ENCODE measurements at regions not wholly inside any gene's neighbourhood (a gene's known extent, or its start where the extent isn't known, plus 50 kb on each side); places are given as distances from the start of the nearest gene placed in this dataset.

DNA sequence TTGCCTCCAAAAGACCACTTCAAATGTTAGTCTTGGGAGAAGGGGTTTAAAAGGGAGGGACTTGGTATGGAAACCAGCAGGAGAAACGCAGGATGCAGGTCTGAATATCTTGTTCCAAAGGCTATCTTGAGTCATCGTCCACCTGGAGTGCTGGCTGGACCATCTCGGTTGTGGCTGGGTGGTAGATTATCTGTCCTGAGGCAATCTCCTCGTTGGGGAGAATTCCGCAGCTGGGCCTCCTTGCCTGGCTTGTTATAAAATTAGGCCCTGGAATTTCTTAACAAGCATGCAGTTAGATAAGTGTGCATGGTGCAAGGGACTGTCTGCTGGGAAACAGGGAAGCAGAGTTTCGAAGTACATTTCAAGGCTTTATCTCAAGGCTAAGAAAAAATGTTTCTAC lies 2045.7 kb upstream of the TENM3 start:
- H3K4ac ChIP-seq (ENCODE audit: low read depth, low read length) = no peak overlapping the region
- H2BK15ac ChIP-seq (ENCODE audit: low read depth, low read length) = no peak overlapping the region
- H3K4me3 ChIP-seq (ENCODE audit: insufficient read depth, low read depth, low read length) = no peak overlapping the region
- H2BK5ac ChIP-seq (ENCODE audit: low read depth, low read length, poor library complexity, severe bottlenecking) = no peak overlapping the region
- DNase-seq = no peak
- BruUV-seq (replicated peaks) = no TSS peak
- no peak overlapping the region for H2BK20ac ChIP-seq (ENCODE audit: low read depth, low read length)
- no peaks in the 10 kb centered on the region for H3K79me1 ChIP-seq (ENCODE audit: low read depth in 1 of 2, low read length in 2 of 2)
- ChIA-PET CTCF (no interaction called here), POLR2A (ENCODE audit: unreplicated experiment) (no interaction called here)
- H3K9ac ChIP-seq (ENCODE audit: low read depth, low read length) = no peak overlapping the region
- intact Hi-C loops (cut with micrococcal nuclease) = no loop called here
- no peak overlapping the region for H2AFZ ChIP-seq (replicated peaks; ENCODE audit: low read length, poor library complexity)
- no peak overlapping the region for H4K5ac ChIP-seq (ENCODE audit: low read depth, low read length)
- WGBS, 2 experiments (ENCODE audit: extremely low coverage in 2 of 2, insufficient read length in 1 of 2) = 60% methylated on average over 4 of the region's 6 CpGs; no CpG with 5 or more reads in 1 of the 2 experiments
- no peak overlapping the region for H4K91ac ChIP-seq (ENCODE audit: insufficient read depth, low read depth, low read length)
- no peaks in the 10 kb centered on the region for H3K9me1 ChIP-seq (ENCODE audit: insufficient read depth, low read length)
- H4K20me1 ChIP-seq (ENCODE audit: insufficient read depth, low read length) = no peaks in the 10 kb centered on the region
- in situ Hi-C loops (cut with MboI; ENCODE audit: low sequenced_read_pairs) = no loop called here
- no peak overlapping the region for H2BK120ac ChIP-seq (ENCODE audit: low read depth, low read length)
- H3K4me2 ChIP-seq (ENCODE audit: low read depth, low read length) = no peak overlapping the region
- H3K27ac ChIP-seq (ENCODE audit: insufficient read depth, low read length) = no peak overlapping the region
- dilution Hi-C loops (cut with HindIII; ENCODE audit: low sequenced_read_pairs, unreplicated experiment) = no loop called here
- H2AK9ac ChIP-seq (replicated peaks; ENCODE audit: low read depth, low read length, poor library complexity) = no peak overlapping the region
- H3K36me3 ChIP-seq (ENCODE audit: control insufficient read depth, insufficient read depth, low read length) = no peaks in the 10 kb centered on the region
- no peak overlapping the region for H3K23ac ChIP-seq (ENCODE audit: low read depth, low read length)
- no peak overlapping the region for H3K56ac ChIP-seq (ENCODE audit: extremely low read depth, insufficient read depth, low read length)
- ATAC-seq (ENCODE audit: low read depth) = no peak
- no peaks in the 10 kb centered on the region for H3K27me3 ChIP-seq (ENCODE audit: control insufficient read depth, insufficient read depth, low read length)
- H3K18ac ChIP-seq (ENCODE audit: low read depth, low read length) = no peak overlapping the region
- no peak overlapping the region for H4K8ac ChIP-seq (ENCODE audit: low read depth in 2 of 2, low read length in 2 of 2)
- H2AK5ac ChIP-seq (ENCODE audit: low read depth, low read length) = no peak overlapping the region
- no peak overlapping the region for H3K14ac ChIP-seq (replicated peaks; ENCODE audit: low read depth, low read length)
- TF ChIP-seq, protein P1, sequence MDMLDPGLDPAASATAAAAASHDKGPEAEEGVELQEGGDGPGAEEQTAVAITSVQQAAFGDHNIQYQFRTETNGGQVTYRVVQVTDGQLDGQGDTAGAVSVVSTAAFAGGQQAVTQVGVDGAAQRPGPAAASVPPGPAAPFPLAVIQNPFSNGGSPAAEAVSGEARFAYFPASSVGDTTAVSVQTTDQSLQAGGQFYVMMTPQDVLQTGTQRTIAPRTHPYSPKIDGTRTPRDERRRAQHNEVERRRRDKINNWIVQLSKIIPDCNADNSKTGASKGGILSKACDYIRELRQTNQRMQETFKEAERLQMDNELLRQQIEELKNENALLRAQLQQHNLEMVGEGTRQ (IDR thresholded peaks at IDR 0.05; ENCODE audit: low read depth, low read length) = no peak
- no peak for TF ChIP-seq MXI1 (IDR thresholded peaks at IDR 0.05; ENCODE audit: borderline replicate concordance, low read depth, low read length)
- no peak for TF ChIP-seq MAFK (IDR thresholded peaks at IDR 0.05; ENCODE audit: low read depth, low read length)
- no peaks in the 10 kb centered on the region for H3K9me3 ChIP-seq (ENCODE audit: control insufficient read depth, insufficient read depth, low read length)
- H3K4me1 ChIP-seq (ENCODE audit: control insufficient read depth, insufficient read depth, low read length) = no peaks in the 10 kb centered on the region

All from IMR-90 (cell line).